H1 (cell line): ENCODE measurements at regions not wholly inside any gene's neighbourhood (a gene's known extent, or its start where the extent isn't known, plus 50 kb on each side); places are given as distances from the start of the nearest gene placed in this dataset.

Experiments used
- CTCF ChIA-PET: fragments of 300-600 bp; sonication (Branson Sonifier 250); formaldehyde crosslinking; loops from one replicate; lab custom pipeline; 2021; ENCODE audit not compliant: partially characterized antibody; lab: Charles Lee
- POLR2A ChIA-PET: fragments of 300-600 bp; sonication (Branson Sonifier 250); formaldehyde crosslinking; loops from one replicate; lab custom pipeline; 2021; ENCODE audit warnings: inconsistent platforms; ENCODE audit not compliant: partially characterized antibody; lab: Charles Lee
- DNase-seq, 2 experiments: peaks; one replicate each; pipeline versions ENCODE4 v3.0.0 to v3.0.0-alpha.2; 2010 to 2022; ENCODE audit warnings: low spot score in 2 of 2, low read depth in 1 of 2, mixed read lengths in 1 of 2
- FAIRE-seq: peaks from 2 replicates; lab custom pipeline; 2011; peaks lifted over from hg19 to GRCh38; lab: Jason Lieb, UNC
- H2AFZ ChIP-seq: 2 replicates; pipeline ENCODE4 v1.8.1; 2012; ENCODE audit warnings: low read length, inconsistent platforms
- H2AK5ac ChIP-seq: 2 replicates; pipeline ENCODE4 v1.6.1; 2013; ENCODE audit warnings: low read depth, low read length
- H2BK120ac ChIP-seq: replicated peaks from 2 replicates; pipeline ENCODE3; 2013; ENCODE audit warnings: low read depth, low read length, inconsistent platforms
- H2BK12ac ChIP-seq: 2 replicates; pipeline ENCODE4 v1.6.1; 2013; ENCODE audit warnings: low read depth, low read length
- H2BK15ac ChIP-seq: 2 replicates; pipeline ENCODE4 v1.6.1; 2013; ENCODE audit warnings: low read length
- H2BK20ac ChIP-seq: 2 replicates; pipeline ENCODE4 v1.6.1; 2013; ENCODE audit warnings: low read length
- H2BK5ac ChIP-seq: 2 replicates; pipeline ENCODE4 v1.6.1; 2013; ENCODE audit warnings: low read depth, low read length
- H3K14ac ChIP-seq: 2 replicates; pipeline ENCODE4 v1.6.1; 2013; ENCODE audit warnings: inconsistent platforms; ENCODE audit not compliant: insufficient read length
- H3K18ac ChIP-seq: 2 replicates; pipeline ENCODE4 v1.6.1; 2013; ENCODE audit warnings: low read length; ENCODE audit errors: extremely low read depth
- H3K23ac ChIP-seq: 2 replicates; pipeline ENCODE4 v1.6.1; 2013; ENCODE audit warnings: inconsistent platforms; ENCODE audit not compliant: insufficient read length
- H3K23me2 ChIP-seq: 2 replicates; pipeline ENCODE4 v1.6.1; 2013; ENCODE audit warnings: low read depth, low read length
- H3K27ac ChIP-seq: 2 replicates; pipeline ENCODE4 v1.6.1; 2011; ENCODE audit warnings: low read depth, low read length, inconsistent platforms
- H3K27me3 ChIP-seq, 4 experiments: replicated peaks in 1 of 4; 1 replicate in 1 of 4; 2 replicates in 3 of 4; pipeline versions ENCODE4 v1.6.1 to v1.8.1; 2011 to 2013; ENCODE audit warnings: low read length in 3 of 4, mild to moderate bottlenecking in 3 of 4, inconsistent platforms in 2 of 4, mixed read lengths in 2 of 4, moderate library complexity in 1 of 4; ENCODE audit not compliant: control insufficient read depth in 3 of 4, insufficient read depth in 3 of 4; ENCODE audit errors: extremely low read depth in 1 of 4
- H3K36me3 ChIP-seq, 4 experiments: 2 replicates each; pipeline versions ENCODE4 v1.6.1 to v1.8.1; 2011 to 2013; ENCODE audit warnings: mild to moderate bottlenecking in 4 of 4, low read length in 3 of 4, moderate library complexity in 2 of 4, control low read depth in 1 of 4, inconsistent platforms in 1 of 4; ENCODE audit not compliant: insufficient read depth in 4 of 4, control insufficient read depth in 2 of 4
- H3K4ac ChIP-seq: replicated peaks from 2 replicates; pipeline ENCODE3; 2013; ENCODE audit warnings: low read length, low read depth, mixed read lengths, inconsistent platforms; ENCODE audit not compliant: insufficient read length
- H3K4me1 ChIP-seq, 4 experiments: replicated peaks in 1 of 4; 1 replicate in 1 of 4; 2 replicates in 3 of 4; pipeline versions ENCODE4 v1.6.1 to v1.8.1; 2011 to 2013; ENCODE audit warnings: low read length in 3 of 4, inconsistent platforms in 2 of 4, mixed read lengths in 1 of 4; ENCODE audit not compliant: insufficient read depth in 4 of 4, control insufficient read depth in 3 of 4
- H3K4me2 ChIP-seq, 2 experiments: 2 replicates each; pipeline versions ENCODE4 v1.6.1 to v1.8.1; 2011 to 2013; ENCODE audit warnings: low read depth in 2 of 2, low read length in 2 of 2, control low read depth in 1 of 2, inconsistent platforms in 1 of 2, mild to moderate bottlenecking in 1 of 2; ENCODE audit not compliant: insufficient read depth in 1 of 2
- H3K4me3 ChIP-seq, 4 experiments: fragments of 200-600, 300-600 bp in 1 of 4; sonication (generic), shearing (Covaris generic), sonication (Bioruptor Twin) in 1 of 4; 2 replicates each; pipeline versions ENCODE4 v1.5.1 to v1.8.1; 2011 to 2016; ENCODE audit warnings: low read length in 4 of 4, low read depth in 3 of 4, control low read depth in 2 of 4, inconsistent platforms in 2 of 4, mild to moderate bottlenecking in 2 of 4, mixed read lengths in 1 of 4, moderate library complexity in 1 of 4; ENCODE audit not compliant: insufficient read depth in 2 of 4; ENCODE audit errors: extremely low read depth in 1 of 4
- H3K56ac ChIP-seq: replicated peaks from 2 replicates; pipeline ENCODE3; 2013; ENCODE audit warnings: low read depth, mild to moderate bottlenecking, mixed read lengths, low read length, inconsistent platforms; ENCODE audit not compliant: insufficient read length
- H3K79me1 ChIP-seq: 2 replicates; pipeline ENCODE4 v1.6.1; 2013; ENCODE audit warnings: low read depth, low read length, control low read depth
- H3K79me2 ChIP-seq, 2 experiments: 2 replicates each; pipeline versions ENCODE4 v1.6.1 to v1.8.1; 2012 to 2013; ENCODE audit warnings: low read length in 2 of 2, mild to moderate bottlenecking in 2 of 2, inconsistent platforms in 1 of 2; ENCODE audit not compliant: insufficient read depth in 2 of 2, control insufficient read depth in 1 of 2
- H3K9ac ChIP-seq, 4 experiments: replicated peaks in 1 of 4; 1 replicate in 1 of 4; 2 replicates in 3 of 4; pipeline versions ENCODE4 v1.6.1 to v1.8.1; 2011 to 2013; ENCODE audit warnings: low read depth in 3 of 4, low read length in 3 of 4, control low read depth in 2 of 4, mild to moderate bottlenecking in 2 of 4, moderate library complexity in 2 of 4, inconsistent platforms in 1 of 4; ENCODE audit errors: extremely low read depth in 1 of 4
- H3K9me3 ChIP-seq, 2 experiments: 2 replicates each; pipeline versions ENCODE4 v1.6.1 to v1.8.1; 2012 to 2013; ENCODE audit warnings: mild to moderate bottlenecking in 2 of 2, moderate library complexity in 2 of 2, control low read depth in 1 of 2, inconsistent platforms in 1 of 2, low read depth in 1 of 2, low read length in 1 of 2, mixed read lengths in 1 of 2; ENCODE audit not compliant: insufficient read depth in 2 of 2
- H4K20me1 ChIP-seq, 2 experiments: replicated peaks in 1 of 2; 2 replicates each; pipeline versions ENCODE3 to v1.8.1; 2011 to 2013; ENCODE audit warnings: inconsistent platforms in 2 of 2, low read length in 2 of 2, mild to moderate bottlenecking in 1 of 2; ENCODE audit not compliant: insufficient read depth in 2 of 2, control insufficient read depth in 1 of 2
- H4K5ac ChIP-seq: 2 replicates; pipeline ENCODE4 v1.6.1; 2013; ENCODE audit warnings: low read length, low read depth, mixed read lengths, inconsistent platforms; ENCODE audit not compliant: insufficient read length
- H4K8ac ChIP-seq: 2 replicates; pipeline ENCODE4 v1.8.0; 2013; ENCODE audit warnings: mild to moderate bottlenecking, moderate library complexity, low read length, inconsistent platforms; ENCODE audit not compliant: insufficient read depth; ENCODE audit errors: extremely low read depth
- H4K91ac ChIP-seq: replicated peaks from 2 replicates; pipeline ENCODE3; 2013; ENCODE audit warnings: low read length, mixed read lengths, inconsistent platforms; ENCODE audit not compliant: insufficient read length
- CBX8 ChIP-seq: fragments of 300-800, 300-1000 bp; sonication (generic); IDR thresholded peaks from 2 replicates; pipeline ENCODE4 v1.7.1; 2016; ENCODE audit warnings: low read depth, low read length, borderline replicate concordance
- CTCF ChIP-seq, 3 experiments: IDR thresholded peaks; 1 replicate in 2 of 3; 2 replicates in 1 of 3; pipeline versions ENCODE4 v1.5.1 to v1.6.1; 2011; ENCODE audit warnings: low read length in 3 of 3, mild to moderate bottlenecking in 3 of 3, inconsistent platforms in 2 of 3, low read depth in 1 of 3, moderate library complexity in 1 of 3; ENCODE audit not compliant: insufficient read depth in 1 of 3; ENCODE audit errors: control extremely low read depth in 1 of 3
- HDAC6 ChIP-seq: IDR thresholded peaks from one replicate; pipeline ENCODE4 v1.7.1; 2012; ENCODE audit warnings: low read depth, mild to moderate bottlenecking, inconsistent platforms, low read length, moderate library complexity
- JUN ChIP-seq: IDR thresholded peaks from 2 replicates; pipeline ENCODE4 v1.6.1; 2011; ENCODE audit warnings: low read depth, mild to moderate bottlenecking, improper control_type of control experiment, low read length
- KDM1A ChIP-seq: fragments of 200-600, 300-600 bp; sonication (generic); IDR thresholded peaks from 2 replicates; pipeline ENCODE4 v1.7.1; 2016; ENCODE audit warnings: mild to moderate bottlenecking, low read length, borderline replicate concordance
- NANOG ChIP-seq: IDR thresholded peaks from 2 replicates; pipeline ENCODE4 v1.6.1; 2011; ENCODE audit warnings: low read length, low read depth, mild to moderate bottlenecking, inconsistent platforms; ENCODE audit not compliant: insufficient read depth, poor library complexity, severe bottlenecking
- PHF8 ChIP-seq: fragments of 200-600 bp; sonication (generic); conservative IDR thresholded peaks from 2 replicates; pipeline ENCODE4 v1.7.1; 2012; ENCODE audit warnings: low read depth, mild to moderate bottlenecking, inconsistent platforms, low read length, moderate library complexity
- POLR2AphosphoS5 ChIP-seq: IDR thresholded peaks from 2 replicates; pipeline ENCODE4 v1.6.1; 2011; ENCODE audit warnings: low read depth, low read length
- SP2 ChIP-seq: IDR thresholded peaks from 2 replicates; pipeline ENCODE4 v1.6.1; 2012; ENCODE audit warnings: mild to moderate bottlenecking, low read length, inconsistent platforms
- SP4 ChIP-seq: IDR thresholded peaks from 2 replicates; pipeline ENCODE4 v1.6.1; 2012; ENCODE audit warnings: low read length, inconsistent platforms
- TAF1 ChIP-seq: IDR thresholded peaks from 2 replicates; pipeline ENCODE4 v1.6.1; 2011; ENCODE audit warnings: mild to moderate bottlenecking, low read depth, low read length
- USF2 ChIP-seq: IDR thresholded peaks from 2 replicates; pipeline ENCODE4 v1.6.1; 2011; ENCODE audit warnings: low read length, improper control_type of control experiment
- WGBS, 2 experiments: shearing (Covaris generic) in 1 of 2; methylation state at CpG; one replicate each; pipeline versions ENCODE4 v1.1.6 to v1.1.7; 2013 to 2015; ENCODE audit warnings: low lambda C conversion rate in 2 of 2, mixed read lengths in 2 of 2, inconsistent platforms in 1 of 2, low coverage in 1 of 2, missing lambda C conversion rate in 1 of 2; ENCODE audit not compliant: insufficient replicate concordance in 2 of 2, insufficient coverage in 1 of 2, insufficient read length in 1 of 2; ENCODE audit errors: extremely low coverage in 1 of 2, missing lambda C conversion rate in 1 of 2; 5-methylcytosine and 5-hydroxymethylcytosine counted together

- H3K4me3 ChIP-seq: no peak overlapping the region
- no peak overlapping the region for H2AFZ ChIP-seq
- H2BK5ac ChIP-seq: no peak overlapping the region
- no peak overlapping the region for H4K91ac ChIP-seq
- no peak overlapping the region for H3K4me2 ChIP-seq
- CTCF ChIA-PET: no interaction called here
- no peaks in the 10 kb centered on the region for H3K9me3 ChIP-seq
- H3K79me2 ChIP-seq: no peaks in the 10 kb centered on the region
- H3K27ac ChIP-seq: no peak overlapping the region
- TF ChIP-seq USF2 (no peak), CTCF (IDR thresholded peaks at IDR 0.05; ENCODE audit: control extremely low read depth in 1 of 3, insufficient read depth in 1 of 3, low read depth in 1 of 3, low read length in 3 of 3) (no peak), CBX8 (no peak), PHF8 (no peak), TAF1 (no peak), NANOG (no peak), KDM1A (no peak), SP2 (no peak), HDAC6 (no peak), POLR2AphosphoS5 (no peak), SP4 (no peak), JUN (no peak)
- H2BK20ac ChIP-seq: no peak overlapping the region
- H3K14ac ChIP-seq: no peak overlapping the region
- POLR2A ChIA-PET: no interaction called here
- no peaks in the 10 kb centered on the region for H3K79me1 ChIP-seq
- H3K9ac ChIP-seq: no peak overlapping the region
- H3K18ac ChIP-seq: no peak overlapping the region
- no peak overlapping the region for H3K23ac ChIP-seq
- no peak overlapping the region for H4K8ac ChIP-seq
- no peak overlapping the region for H2BK120ac ChIP-seq
- H3K4me1 ChIP-seq: no peaks in the 10 kb centered on the region
- H3K23me2 ChIP-seq: no peaks in the 10 kb centered on the region
- H2AK5ac ChIP-seq: no peak overlapping the region
- no peaks in the 10 kb centered on the region for H3K36me3 ChIP-seq
- no peak for DNase-seq
- 75% methylated on average over 2 of the region's 2 CpGs; no CpG with 5 or more reads in 1 of the 2 experiments for WGBS, 2 experiments
- no peak overlapping the region for H2BK15ac ChIP-seq
- no peak overlapping the region for H3K4ac ChIP-seq
- H4K5ac ChIP-seq: no peak overlapping the region
- H2BK12ac ChIP-seq: no peak overlapping the region
- FAIRE-seq: no peak
- H3K56ac ChIP-seq: no peak overlapping the region
- no peaks in the 10 kb centered on the region for H3K27me3 ChIP-seq
- H4K20me1 ChIP-seq: no peaks in the 10 kb centered on the region
Measured at GRCh38 chr10:63964406-63964805, 443.2 kb downstream of the REEP3 start.
